GM23248 (cell line): ENCODE measurements at regions not wholly inside any gene's neighbourhood (a gene's known extent, or its start where the extent isn't known, plus 50 kb on each side); places are given as distances from the start of the nearest gene placed in this dataset.

Source experiments
- EZH2 ChIP-seq: fragments of 200-600 bp; sonication (generic); IDR thresholded peaks from 2 replicates; pipeline ENCODE4 v1.6.1; 2018; ENCODE audit warnings: antibody characterized with exemption, mild to moderate bottlenecking; ENCODE audit not compliant: insufficient read depth, poor library complexity, severe bottlenecking
- EZH2phosphoT487 ChIP-seq: fragments of 200-600 bp; sonication (generic); IDR thresholded peaks from 2 replicates; pipeline ENCODE4 v1.6.1; 2018; ENCODE audit warnings: antibody characterized with exemption, moderate library complexity, mild to moderate bottlenecking, low read depth; ENCODE audit not compliant: insufficient read depth

DNA sequence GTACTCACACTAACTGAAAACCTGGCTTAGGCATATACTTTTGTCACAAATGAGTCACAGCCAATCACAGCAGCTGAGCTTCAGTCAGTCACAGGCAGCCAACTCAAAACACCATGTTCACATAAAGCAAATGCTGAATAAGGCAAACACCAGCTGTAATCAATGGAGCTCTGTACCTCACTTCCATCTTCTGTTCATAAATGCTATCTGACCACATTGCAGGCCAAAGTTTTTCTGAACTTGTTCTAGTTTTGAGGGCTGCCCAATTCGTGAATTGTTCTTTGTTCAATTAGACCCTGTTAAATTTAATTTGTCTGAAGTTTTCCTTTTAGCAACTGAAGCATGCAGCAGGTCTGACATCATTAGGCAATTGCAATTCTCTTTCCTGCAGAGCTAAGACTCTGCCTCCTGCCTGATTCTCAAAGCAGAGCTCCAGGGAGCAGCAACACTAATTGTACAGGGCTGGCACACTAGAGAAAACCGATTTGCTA is 129.9 kb downstream of the WIF1 start:
- TF ChIP-seq EZH2phosphoT487, result no peak
- no peak for TF ChIP-seq EZH2
